NCI-H1105 (cell line): ENCODE measurements at regions not wholly inside any gene's neighbourhood (a gene's known extent, or its start where the extent isn't known, plus 50 kb on each side); places are given as distances from the start of the nearest gene placed in this dataset.

Source experiments
- DNase-seq: peaks from one replicate; lab custom pipeline; 2025; lab: John Stamatoyannopoulos, UW

GRCh38 chr18:24894880-24895279 lies 434.4 kb downstream of the HRH4 start:
- DNase-seq, result no peak

- no peak for DNase-seq
These were observed 437.0 kb downstream of the HRH4 start for GRCh38 chr18:24897461-24897860.

GRCh38 chr18:24910221-24910620 lies 441.7 kb downstream of the ZNF521 start:
- no peak for DNase-seq

GRCh38 chr18:24913507-24914170 lies 438.3 kb downstream of the ZNF521 start:
- no peak for DNase-seq

GRCh38 chr18:24914171-24914525 lies 437.8 kb downstream of the ZNF521 start:
- DNase-seq, result no peak

- DNase-seq, result no peak
These were observed 437.3 kb downstream of the ZNF521 start for GRCh38 chr18:24914685-24915084.

GRCh38 chr18:24915547-24915946 lies 436.4 kb downstream of the ZNF521 start:
- DNase-seq, result no peak

- DNase-seq, result no peak
These were observed 434.2 kb downstream of the ZNF521 start for GRCh38 chr18:24917767-24918166.

GRCh38 chr18:24918257-24918656 lies 433.7 kb downstream of the ZNF521 start:
- DNase-seq, result no peak

GRCh38 chr18:24919181-24919797 lies 432.7 kb downstream of the ZNF521 start:
- DNase-seq, result no peak

- no peak for DNase-seq
These were observed 429.5 kb downstream of the ZNF521 start for GRCh38 chr18:24922491-24922890.

GRCh38 chr18:24923138-24923537 lies 428.8 kb downstream of the ZNF521 start:
- DNase-seq, result no peak

GRCh38 chr18:24924066-24924716 lies 427.8 kb downstream of the ZNF521 start:
- DNase-seq, result no peak

- no peak for DNase-seq
These were observed 425.3 kb downstream of the ZNF521 start for GRCh38 chr18:24926649-24927048.

- DNase-seq, result no peak
These were observed 423.6 kb downstream of the ZNF521 start for GRCh38 chr18:24928301-24928878.

GRCh38 chr18:24930478-24930877 lies 421.5 kb downstream of the ZNF521 start:
- DNase-seq, result no peak

- no peak for DNase-seq
These were observed 421.0 kb downstream of the ZNF521 start for GRCh38 chr18:24930971-24931370.

- DNase-seq, result no peak
These were observed 418.6 kb downstream of the ZNF521 start for GRCh38 chr18:24933345-24933744.

- no peak for DNase-seq
These were observed 417.6 kb downstream of the ZNF521 start for GRCh38 chr18:24934258-24934932.

- DNase-seq, result no peak
These were observed 417.0 kb downstream of the ZNF521 start for GRCh38 chr18:24935008-24935407.

- no peak for DNase-seq
These were observed 416.1 kb downstream of the ZNF521 start for GRCh38 chr18:24935896-24936295.

- no peak for DNase-seq
These were observed 415.3 kb downstream of the ZNF521 start for GRCh38 chr18:24936691-24937090.
